ENCODE measurements at regions not wholly inside any gene's neighbourhood (a gene's known extent, or its start where the extent isn't known, plus 50 kb on each side); places are given as distances from the start of the nearest gene placed in this dataset.

DNA sequence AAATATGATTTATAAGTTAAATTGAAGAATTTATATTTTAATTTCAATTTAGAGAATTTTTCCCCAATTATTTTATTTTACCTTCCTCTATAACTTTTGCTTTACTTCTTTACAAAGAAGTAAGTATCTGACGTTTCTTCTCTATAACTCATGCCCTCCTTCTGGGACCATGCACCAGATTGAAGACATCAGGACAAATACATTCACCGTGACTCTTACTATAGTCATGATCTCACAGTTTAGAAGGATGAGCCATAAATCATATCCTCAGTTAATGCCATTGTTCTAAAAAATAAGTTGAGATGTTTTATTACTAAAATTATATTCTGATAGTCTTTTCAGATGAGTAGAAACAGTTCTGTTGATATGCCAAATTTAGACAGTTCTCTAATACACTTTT is 279.3 kb downstream of the TMX3 start:
- DNase-seq (ENCODE audit: low spot score), result no peak

DNA sequence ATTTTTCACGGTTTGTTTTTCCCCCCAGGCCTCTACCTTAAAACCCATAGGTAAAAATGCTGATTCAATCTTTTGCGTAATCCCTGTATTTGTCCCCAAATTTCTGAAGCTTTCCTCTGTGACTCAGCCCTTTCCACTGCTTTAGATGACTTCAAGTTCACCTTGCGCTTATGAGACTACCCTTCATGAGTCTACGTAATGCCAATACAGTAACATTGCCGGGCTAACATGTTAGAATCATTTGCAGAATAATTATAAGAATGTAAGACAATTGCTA is 283.0 kb downstream of the TMX3 start:
- DNase-seq (ENCODE audit: low spot score), result no peak
- no peak for ATAC-seq

More for the DNA sequence above, 279.3 kb downstream of the TMX3 start:
- ATAC-seq, result no peak

DNA sequence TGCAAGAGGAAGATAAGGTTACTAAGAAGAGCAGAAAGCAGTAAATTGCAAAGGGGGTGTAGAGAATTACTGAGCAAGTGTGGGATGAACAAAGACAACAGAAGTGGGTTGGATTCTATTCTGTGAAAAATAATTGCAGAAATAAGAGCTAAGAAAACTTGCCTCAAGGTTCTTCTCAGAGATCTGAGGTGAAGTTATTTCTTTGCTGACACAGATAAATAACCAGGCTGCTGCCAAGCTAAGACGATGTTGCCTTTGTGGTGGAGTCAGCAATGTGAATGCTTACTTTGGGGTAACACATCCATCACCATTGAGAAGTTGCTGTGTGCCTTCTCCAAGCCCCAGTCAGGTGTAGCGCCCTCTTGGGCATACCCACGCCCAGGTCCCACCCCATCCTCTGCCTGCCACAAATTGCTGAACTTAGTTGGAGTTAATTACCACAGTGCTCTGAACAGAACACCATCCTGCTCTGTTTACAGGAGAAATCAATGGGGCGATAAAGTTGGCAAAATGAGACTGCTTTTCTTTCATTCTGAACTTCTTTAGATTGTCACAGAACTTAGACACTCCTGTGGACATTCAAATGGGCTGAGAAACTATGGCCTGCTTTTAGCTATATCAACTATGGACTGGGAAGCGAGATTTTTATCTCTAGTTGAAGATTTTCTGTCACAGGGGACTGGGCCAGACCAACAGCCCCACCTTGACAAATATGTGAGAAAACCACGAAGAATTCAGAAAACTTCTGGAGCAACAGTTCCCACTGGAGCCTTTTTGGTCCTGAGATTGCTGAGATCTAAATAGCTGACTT is 283.6 kb downstream of the TMX3 start:
- DNase-seq (ENCODE audit: low spot score), result no peak

DNA sequence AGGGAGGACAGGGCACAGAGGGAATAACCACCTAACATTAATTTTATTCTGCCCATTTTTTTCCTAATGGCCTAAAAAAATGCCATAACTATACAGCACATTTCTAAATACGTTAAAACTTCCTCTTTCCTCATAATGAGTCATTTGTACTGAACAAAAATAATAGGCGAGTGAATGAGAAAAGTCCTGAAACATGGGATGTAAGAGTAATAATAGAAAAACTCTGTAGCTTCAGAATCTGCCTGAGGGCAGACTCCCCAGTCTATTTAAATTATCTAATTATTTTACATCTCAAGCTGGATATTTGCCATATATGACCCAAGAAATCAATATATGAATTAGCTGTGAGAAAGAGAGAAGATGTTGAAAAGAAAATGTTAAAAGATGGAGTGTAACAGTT is 285.1 kb downstream of the TMX3 start:
- ATAC-seq (no peak), DNase-seq (ENCODE audit: low spot score) (no peak)

More for the DNA sequence above, 283.6 kb downstream of the TMX3 start:
- ATAC-seq, result no peak

DNA sequence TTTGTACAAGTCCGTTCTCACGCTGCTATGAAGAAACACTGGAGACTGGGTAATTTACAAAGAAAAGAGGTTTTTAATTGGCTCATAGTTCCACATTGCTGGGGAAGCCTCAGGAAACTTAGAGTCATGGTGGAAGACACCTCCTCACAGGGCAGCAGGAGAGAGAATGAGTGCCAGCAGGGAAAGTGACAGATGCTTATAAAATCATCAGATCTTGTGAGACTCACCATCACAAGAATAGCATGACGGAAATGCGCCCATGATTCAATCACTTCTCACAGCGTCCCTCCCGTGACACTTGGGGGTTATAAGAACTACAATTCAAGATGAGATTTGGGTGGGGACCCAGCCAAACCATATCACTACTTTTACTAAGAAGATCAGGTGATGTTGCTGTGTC is 285.8 kb downstream of the TMX3 start:
- DNase-seq (ENCODE audit: low spot score) (no peak), ATAC-seq (no peak)

DNA sequence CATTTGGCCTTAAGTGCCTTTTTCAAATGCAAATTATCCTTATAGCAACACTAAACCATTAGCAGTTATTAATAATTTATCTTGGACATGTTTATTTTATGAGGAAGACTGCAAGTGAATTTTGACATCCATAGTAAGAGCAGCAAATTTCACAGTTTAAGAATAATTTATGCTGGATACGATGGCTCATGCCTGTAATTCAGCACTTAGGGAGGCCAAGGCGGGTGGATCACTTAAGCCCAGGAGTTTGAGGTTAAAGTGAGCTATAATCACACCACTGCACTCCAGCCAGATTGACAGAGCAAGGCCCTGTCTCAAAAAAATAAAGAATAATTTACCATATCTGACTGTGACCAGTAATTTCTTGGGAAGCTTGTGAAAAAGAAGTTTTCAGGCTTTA is 286.2 kb downstream of the TMX3 start:
- no peak for ATAC-seq
- DNase-seq (ENCODE audit: low spot score), result no peak

DNA sequence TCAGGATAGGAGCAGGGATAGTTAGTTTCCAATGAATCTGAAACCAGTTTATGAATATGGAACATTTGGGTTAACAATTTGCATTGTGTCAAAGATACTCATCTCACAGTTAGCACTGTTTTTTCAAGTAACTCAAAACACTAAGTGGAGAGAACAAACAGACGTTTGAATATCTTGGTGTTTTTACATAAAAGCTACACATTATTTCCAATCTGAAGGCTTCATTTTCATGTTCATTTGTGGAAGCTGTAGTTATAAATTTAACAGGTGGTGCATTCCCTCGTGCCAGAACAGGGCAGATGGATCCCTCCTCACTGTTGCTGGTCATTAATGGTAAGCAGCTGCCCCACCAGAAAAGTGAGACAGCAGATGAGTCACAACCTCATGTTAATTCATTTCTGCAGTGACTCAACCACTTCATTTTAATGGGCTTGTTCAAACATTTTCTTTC is 286.9 kb downstream of the TMX3 start:
- DNase-seq (ENCODE audit: low spot score), result no peak
- ATAC-seq, result no peak

DNA sequence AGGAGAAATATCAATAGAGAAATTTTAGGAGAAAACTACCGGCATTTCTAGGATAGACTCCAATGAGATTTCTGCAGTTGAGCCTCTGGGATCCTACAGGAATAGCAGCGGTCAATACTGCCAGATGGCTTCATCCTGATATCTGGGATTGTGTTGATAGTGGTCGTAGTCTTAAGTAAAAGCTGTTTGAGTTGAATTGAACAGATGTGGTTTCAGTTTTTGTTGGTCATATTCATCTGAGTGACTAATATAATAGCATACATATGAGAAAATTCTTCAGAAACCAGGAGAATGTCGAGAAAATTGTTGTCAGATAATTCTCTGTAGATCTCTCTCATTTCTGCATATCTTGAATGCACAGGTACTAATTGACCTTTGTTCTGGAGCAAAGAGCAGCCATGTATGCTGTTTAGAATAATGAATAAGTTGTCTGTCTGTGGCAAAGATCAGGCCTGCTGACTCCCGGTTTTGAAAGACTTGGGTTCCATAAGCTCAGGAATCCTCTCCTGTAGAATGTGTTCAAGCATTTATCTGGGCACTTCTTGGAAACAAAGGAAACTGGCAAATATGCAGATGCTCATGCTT is 288.1 kb downstream of the TMX3 start:
- DNase-seq (ENCODE audit: low spot score), result no peak
- no peak for ATAC-seq

DNA sequence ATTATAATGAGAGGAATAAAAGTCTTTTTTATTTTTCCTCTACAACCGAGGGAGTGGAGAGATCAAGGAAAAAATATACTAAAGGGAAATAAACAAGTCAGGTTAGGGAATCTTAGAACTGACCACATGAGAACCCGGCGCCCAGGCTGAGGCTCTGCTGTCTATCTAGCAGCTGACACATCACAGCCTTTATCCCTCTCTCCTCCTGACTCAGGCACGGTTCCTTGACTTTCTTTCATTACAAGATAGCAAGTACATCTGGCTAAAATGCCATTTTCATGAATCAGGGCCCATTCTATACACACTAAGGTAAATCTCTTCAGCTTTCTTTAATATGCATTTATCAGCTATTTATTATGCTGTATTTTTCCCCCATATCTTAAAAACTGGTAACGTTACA is 296.0 kb downstream of the TMX3 start:
- DNase-seq (ENCODE audit: low spot score) (no peak), ATAC-seq (no peak)

DNA sequence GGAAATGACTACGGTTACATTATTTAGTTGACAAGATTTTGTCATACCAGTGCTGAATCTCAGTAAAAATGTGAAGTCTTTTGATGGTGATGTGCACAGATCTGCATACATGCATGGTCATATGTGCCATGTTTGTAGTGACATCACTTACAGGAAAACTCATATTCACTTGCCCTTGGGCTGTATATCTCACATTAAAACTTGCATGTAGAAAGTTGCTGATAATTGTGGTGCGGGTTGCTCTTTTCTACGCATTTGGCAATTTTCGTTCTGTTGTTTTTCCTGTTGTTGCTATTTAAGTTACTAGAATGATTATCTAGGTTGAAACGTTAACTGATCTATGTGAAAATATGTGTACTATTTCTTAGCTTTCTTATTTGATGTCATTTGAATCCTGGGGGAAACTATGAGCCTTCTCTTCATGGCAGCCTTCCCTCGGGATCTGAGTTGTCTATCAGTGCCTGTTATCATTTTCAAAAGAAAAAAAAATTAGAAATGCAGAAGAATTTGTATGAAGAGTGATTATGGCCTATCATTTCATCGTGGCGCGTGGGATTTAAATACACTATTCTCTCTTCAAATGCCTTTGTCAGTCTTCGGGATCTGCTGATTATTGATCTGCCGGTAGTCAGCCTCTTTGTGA is 296.6 kb downstream of the TMX3 start:
- DNase-seq (ENCODE audit: low spot score) (no peak), ATAC-seq (no peak)

DNA sequence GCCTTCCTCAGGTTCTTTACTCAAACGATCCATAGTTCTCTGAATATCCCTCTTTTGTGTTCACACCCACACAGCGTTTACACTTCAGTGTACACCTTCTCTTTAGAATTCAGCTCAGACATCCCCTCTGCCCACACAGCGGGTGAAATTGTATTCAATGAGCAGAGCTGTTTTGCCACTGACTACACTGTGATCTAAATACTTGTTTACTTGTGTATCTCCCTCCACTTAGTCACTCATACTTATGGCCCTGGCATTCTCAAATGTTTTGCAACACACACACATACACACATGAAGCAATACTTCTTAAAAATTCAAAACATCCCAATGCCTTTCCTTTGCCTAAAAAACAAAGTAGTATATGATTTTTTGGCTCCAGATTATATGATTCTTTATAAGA is 297.1 kb downstream of the TMX3 start:
- no peak for ATAC-seq
- no peak for DNase-seq (ENCODE audit: low spot score)

DNA sequence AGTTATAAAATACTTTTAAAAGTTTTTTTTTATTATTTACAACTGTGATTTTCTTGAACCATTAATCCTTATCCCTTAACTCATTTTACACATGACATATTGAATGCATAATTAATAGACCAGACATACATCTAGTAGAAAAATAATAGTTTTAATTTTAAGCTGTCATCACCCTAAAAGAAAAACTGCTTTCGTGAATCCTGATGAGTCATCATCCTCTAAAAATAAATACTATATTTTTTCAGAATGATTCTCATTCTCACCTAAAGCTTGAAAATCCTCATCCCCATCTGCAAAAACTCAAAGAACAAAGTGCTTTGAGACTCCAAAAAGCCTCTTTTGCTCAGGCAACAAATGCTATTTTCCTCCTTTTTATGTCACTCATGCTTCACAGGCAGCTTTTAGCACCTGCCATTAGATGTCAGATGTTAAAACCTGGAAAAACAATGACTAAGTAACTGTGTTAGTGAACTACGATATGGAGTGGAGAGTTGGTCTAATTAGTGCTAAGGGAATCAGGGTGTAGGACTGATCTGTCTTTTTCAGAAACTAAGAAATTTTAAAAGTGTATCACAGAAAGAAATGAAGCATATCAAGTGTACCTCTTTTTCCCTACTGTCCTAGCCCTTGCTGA is 297.6 kb downstream of the TMX3 start:
- ATAC-seq (no peak), DNase-seq (ENCODE audit: low spot score) (no peak)

DNA sequence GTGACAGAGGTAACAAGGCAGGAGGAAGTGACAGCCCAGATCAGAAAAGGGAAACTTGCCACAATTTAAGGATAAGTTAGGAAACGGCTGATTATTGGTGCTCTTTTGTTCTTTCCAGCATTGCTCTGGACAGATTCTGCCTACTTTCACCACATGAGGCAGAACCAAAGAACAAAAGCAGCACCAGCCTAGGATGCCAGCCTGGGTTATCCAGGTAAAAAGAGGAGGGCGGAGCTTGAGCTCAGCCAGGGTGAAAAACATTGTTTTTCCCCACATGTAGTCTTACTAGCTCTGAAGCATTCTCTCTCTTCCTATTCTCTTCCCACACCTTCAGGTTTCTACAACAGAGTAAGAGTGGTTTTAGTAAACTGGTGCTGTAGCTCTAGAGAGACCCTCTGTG is 300.5 kb downstream of the TMX3 start:
- DNase-seq (ENCODE audit: low spot score) (no peak), ATAC-seq (no peak)

DNA sequence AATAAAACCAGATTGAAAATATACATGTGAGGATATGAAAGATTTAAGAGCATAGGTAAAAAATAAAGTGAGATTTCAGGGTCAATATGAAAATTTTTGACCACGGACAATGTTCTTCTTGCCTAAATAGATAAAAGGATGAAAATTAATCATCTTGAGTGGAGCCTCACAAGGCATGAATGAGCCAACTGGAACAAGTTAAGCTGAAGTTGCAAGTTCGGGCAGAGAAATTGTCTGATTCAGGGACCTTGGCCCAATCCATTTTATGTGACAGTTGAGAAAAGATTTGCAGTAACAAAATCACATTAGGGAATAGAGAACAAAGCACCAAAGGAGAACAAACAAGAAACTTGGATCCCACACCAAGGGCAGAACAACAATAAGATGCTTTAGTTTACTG is 305.3 kb downstream of the TMX3 start:
- DNase-seq (ENCODE audit: low spot score) (no peak), ATAC-seq (no peak)

DNA sequence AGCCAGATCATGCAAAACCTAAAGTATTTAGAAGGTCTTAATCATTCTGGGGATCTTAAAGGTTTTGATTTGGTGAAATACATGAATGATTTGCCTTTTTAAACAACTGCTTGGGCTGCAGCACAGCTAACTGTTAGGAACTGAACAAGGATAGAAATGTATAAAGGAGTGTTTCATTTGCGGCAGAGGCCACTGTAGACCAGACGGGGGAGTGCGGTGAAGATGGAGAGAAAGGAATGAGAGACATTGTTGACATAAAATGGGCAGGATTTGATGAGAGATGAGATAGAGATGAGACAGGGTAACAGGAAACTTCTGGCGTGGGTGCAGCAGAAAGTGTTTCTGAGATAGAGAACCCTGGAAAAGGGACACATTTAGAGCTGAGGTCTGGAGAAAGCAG is 308.1 kb downstream of the TMX3 start:
- ATAC-seq (no peak), DNase-seq (ENCODE audit: low spot score) (no peak)

DNA sequence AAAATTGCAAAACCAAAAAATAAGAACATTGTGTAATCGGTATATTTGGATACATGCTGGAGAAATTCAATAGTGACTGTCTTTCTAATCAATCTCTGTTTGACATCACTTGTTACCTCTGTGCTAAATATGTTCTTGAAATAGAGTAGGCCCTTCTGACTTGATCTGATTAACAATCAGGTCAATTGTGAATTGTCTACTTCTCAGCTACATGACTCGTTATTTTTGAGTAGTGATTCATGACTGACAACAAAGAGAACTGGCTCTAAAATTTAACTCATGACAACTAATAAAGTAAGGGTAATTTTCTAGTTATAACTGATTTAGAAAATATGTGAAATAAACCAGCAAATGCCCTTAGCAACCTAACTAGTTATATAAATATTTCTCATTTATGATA is 312.1 kb downstream of the TMX3 start:
- ATAC-seq (no peak), DNase-seq (ENCODE audit: low spot score) (no peak)

DNA sequence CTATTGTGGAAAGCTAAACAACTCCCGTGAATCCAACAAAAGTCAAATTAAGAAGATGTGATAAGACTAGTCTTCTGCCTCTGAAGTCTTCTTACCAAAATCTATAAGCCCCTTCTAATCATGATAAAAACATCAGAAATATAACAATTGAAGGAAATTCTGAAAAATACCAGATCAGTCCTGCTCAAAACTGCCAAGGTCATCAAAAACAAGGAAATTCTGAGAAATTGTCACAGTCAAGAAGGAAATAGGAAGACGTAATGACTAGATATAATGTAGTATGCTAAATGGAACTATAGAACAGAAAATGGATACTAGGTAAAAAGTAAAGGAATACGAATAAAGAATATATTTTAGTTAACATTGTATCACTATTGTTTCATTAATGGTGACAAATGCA is 314.0 kb downstream of the TMX3 start:
- DNase-seq (ENCODE audit: low spot score) (no peak), ATAC-seq (no peak)

DNA sequence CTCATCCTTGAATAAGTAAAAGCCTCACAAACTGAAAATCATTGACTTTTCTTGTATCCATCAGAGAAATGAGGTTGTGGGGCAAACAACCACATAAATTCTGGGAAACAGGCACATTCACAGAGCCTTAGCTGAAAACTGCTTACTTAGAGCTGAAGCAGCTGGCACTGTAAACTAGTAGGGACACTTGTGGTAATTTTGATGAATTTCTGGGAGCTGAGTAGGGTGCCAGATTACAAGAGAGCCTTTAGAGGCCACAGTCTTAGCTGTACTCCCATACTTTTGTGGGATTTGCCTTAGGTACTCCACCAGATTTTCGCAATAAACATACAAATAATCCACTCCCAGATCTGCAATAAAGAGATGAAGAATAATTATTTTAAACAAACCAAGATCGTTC is 315.2 kb downstream of the TMX3 start:
- ATAC-seq (no peak), DNase-seq (ENCODE audit: low spot score) (no peak)

DNA sequence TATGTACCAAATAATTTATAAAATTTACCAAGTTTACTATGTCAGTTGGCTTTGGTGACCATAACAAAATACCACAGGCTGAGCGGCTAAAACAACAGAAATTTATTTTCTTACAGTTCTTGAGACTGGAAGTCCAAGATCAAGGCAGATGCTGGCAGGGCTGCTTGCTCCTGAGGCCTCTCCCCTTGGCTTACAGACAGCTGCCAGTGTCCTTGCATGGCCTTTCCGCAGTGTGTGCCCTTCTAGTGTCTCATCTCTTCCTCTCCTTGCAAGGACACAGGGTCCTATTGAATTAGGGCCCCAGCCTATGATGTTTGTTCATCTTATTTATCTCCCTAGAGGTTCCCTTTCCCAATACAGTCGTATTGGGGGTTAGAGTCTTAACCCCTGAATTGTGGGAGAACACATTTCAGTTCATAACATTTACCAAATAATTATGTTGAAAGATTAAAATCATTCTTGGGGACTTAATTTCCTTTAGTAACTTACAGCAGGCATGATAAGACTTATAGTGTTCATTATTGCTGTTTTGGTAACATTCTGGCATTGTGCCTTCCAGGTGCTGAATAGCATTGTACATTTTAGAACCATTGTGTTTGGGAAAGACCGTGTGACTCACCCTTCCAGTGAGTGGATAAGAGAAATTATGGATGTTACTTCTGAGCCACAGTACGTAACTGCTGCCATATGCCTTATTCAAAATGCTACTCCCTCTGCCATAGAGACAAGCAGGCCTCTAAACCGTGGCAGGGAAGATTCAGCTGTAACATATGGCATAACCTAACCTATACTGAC is 317.5 kb downstream of the TMX3 start:
- DNase-seq (ENCODE audit: low spot score), result no peak
- no peak for ATAC-seq

DNA sequence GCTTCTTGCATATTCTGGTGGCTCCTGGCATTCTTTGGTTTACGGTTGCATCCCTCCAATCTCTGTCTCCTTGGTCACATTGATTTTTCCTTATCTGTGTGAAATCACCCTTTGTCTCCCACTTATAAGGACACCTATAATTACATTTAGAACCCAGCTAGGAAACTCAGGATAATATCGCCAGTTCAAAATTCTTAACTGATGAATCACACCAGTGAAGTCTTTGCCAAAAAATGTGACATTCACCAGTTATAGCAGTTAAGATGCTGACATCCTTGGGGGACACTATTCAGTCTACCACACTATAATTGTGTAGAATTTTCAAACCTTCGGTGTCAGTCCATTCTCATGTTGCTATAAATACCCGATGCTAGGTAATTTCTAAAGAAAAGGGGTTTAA is 320.2 kb downstream of the TMX3 start:
- ATAC-seq (no peak), DNase-seq (ENCODE audit: low spot score) (no peak)

DNA sequence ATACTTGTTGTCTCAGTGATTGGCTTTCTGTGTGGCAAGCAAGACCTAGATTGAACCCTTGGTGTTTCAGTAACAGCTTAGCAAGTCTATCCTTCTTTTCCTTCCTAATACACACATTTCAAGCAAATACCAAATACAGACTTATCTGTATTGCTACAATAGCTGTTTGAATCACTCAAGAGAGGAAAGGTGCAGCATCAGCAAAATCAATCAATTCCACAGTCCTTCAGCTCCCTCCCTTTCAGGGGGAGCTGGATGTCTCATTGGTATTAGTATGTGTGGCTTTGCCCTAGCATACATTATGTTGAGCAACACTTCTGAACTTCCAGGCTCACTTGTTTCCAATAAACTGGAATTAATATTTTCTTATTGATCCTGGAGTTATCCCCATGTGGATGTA is 323.1 kb downstream of the TMX3 start:
- no peak for ATAC-seq
- no peak for DNase-seq (ENCODE audit: low spot score)

All from left lobe of liver (tissue), 2 donors.